Muscle of arm (tissue), 1 donor: ENCODE measurements at regions not wholly inside any gene's neighbourhood (a gene's known extent, or its start where the extent isn't known, plus 50 kb on each side); places are given as distances from the start of the nearest gene placed in this dataset.
A peak's percentile ranks its signal among the peaks of the same experiment; 100 is the strongest.
"Not testable (repeated sequence)": the region's sequence is repeated elsewhere in the genome, so short reads cannot be mapped to it uniquely, and the experiment has no call there.

ENCODE experiments used
- DNase-seq: peaks from one replicate; pipeline ENCODE4 v3.0.0-alpha.2; 2013

GRCh38 chr4:9505341-9505740 is 61.1 kb downstream of the DEFB131A start:
- not testable (repeated sequence) for DNase-seq

- DNase-seq: not testable (repeated sequence)
Observed at GRCh38 chr4:9506672-9507071, 62.5 kb downstream of the DEFB131A start.

DNA sequence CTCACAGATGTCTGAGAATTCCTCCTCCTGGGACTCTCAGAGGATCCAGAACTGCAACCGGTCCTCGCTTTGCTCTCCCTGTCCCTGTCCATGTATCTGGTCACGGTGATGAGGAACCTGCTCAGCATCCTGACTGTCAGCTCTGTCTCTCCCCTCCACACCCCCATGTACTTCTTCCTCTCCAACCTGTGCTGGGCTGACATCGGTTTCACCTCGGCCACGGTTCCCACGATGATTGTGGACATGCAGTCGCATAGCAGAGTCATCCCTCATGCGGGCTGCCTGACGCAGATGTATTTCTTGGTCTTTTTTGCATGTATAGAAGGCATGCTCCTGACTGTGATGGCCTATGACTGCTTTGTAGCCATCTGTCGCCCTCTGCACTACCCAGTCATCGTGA is 68.7 kb downstream of the DEFB131A start:
- not testable (repeated sequence) for DNase-seq

DNA sequence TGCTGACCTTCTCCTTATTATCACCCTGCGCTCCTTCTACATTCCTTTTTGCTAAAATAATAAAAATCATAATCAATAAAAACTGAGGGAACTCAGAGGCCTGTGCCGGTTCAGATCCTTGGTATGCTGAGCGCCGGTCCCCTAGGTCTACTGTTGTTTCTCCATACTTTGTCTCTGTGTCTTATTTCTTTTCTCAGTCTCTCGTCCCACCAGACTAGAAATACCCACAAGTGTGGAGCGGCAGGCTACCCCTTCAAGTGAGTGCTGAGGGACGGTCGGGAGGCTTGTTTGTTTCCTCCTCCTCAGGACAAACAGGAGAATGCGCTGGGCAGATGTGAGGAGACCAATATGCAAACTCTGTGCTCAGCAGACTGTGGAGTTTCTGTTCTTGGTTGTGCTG is 75.4 kb downstream of the DEFB131A start:
- not testable (repeated sequence) for DNase-seq

DNA sequence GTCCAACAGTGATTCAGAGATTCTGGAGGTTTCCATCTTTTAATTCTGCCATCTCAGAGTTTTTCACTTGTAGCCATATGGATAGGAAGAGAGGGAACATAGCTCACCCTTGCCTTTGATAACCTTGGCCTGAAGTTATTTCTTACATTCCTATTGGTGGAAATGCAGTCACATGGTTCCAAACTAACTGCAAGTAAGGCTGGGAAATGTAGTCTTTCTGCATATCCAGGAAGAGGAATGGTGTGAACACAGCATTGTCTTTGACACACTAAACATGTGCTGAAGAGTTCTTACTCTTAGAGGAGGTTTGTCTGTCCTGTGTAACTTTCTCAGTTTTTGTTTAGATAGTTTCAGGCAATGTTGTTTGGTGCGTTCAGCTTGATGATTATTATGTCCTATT is 78.7 kb downstream of the DEFB131A start:
- not testable (repeated sequence) for DNase-seq

DNA sequence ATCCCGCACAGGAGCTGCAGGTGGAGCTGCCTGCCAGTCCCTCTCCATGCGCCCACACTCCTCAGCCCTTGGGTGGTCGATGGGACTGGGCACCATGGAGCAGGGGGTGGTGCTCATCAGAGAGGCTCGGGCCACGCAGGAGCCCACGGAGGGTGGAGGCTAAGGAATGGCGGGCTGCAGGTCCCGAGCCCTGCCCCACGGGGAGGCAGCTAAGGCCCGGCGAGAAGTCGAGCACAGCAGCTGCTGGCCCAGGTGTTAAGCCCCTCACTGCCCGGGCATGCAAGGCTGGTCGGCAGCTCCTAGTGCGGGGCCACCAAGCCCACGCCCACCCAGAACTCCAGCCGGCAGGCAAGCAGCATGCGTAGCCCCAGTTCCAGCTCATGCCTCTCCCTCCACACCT is 80.2 kb downstream of the DEFB131A start:
- DNase-seq: not testable (repeated sequence)

- peak; percentile 80 for DNase-seq
Observed at GRCh38 chr4:9532134-9532862, 88.1 kb downstream of the DEFB131A start.

DNA sequence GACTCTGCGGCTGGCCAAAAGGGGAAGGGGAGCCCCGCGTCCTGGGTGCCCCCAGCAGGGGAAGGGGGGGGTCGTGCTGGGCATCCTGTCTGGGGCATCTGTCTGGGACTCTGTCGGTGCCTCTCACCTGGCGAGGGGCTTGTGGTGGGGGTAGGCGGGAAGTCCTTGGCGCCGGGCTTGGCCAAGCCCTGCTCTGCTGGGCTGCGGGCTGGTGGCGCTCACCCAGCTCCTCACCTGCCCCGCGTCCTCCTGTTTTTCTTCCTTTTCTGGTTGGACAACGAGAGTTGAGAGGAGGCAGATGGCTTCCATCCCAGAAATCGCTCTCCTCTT is 88.6 kb downstream of the DEFB131A start:
- not testable (repeated sequence) for DNase-seq

- DNase-seq: not testable (repeated sequence)
Observed at GRCh38 chr4:9537101-9537500, 92.9 kb downstream of the DEFB131A start.

DNA sequence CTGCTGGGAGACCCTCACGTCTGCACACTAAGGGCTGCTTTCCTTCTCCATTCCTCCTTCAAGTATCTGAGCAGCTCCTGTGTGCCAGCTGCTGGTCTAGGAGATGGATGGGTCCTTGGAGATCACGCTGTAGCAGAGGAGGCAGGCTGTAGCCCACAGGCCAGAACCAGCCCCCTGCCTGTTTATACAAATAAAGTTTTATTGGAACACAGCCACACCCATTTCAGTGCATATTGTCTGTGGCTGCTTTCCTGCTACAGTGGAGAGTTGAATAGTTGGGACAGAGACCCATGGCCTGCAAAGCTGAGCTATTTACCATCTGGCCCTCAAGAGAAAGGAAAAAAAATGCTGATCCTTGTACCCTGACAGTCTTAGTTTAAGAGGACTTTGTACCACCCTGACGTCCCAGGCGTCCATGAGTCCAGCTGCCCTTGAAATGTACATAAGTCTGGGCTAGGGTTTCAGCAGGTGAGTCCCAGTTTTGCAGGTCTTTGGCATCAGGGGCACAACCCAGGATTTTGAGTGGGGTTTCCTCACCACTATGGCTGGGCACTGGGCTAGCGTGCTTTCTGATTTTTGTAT is 95.8 kb downstream of the DEFB131A start:
- DNase-seq: not testable (repeated sequence)

DNA sequence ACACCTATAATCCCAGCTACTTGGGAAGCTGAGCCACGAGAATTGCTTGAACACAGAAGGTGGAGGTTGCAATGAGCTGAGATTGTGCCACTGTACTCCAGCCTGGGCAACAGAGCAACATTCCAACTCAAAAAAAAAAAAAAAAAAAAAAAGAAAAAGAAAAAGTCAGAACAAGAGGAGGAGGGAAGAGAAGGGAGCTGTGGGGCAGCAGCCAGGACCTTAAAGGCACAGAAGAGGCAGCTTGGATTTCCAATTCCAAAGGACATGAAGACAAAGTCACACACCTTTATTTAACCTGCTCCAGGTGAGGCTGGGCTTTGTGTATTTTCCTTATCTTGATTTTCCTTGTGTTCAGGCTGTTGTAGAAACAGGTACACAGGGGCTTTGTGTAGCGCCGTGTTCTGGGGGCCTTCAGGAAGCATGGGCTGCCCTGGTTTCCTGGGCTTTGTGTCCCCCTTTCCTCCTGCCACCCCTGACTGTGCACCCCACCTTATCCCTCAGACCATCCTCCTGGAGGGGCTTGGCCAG is 97.2 kb downstream of the DEFB131A start:
- DNase-seq: not testable (repeated sequence)

DNA sequence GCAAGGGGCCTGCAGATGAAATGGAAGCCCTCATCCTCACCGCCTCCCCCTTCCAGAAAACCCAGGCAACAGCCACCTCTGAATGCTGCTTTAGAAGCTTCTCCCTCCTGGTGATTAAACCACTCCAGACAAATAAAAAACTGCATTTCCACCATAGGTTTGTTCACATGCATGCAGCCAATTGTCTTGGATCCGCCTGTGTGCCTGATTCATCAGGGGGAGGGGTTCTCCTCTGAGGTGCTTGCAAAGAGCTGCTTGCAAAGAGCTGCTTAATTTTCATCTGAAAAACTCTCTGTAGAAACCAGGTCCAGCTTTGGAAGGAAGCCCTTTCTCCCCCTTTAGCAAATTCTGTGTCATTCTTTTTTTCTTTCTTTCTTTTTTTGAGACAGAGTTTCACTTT is 100.6 kb downstream of the DEFB131A start:
- DNase-seq: not testable (repeated sequence)

- DNase-seq: not testable (repeated sequence)
Observed at GRCh38 chr4:9547470-9547869, 103.3 kb downstream of the DEFB131A start.

- not testable (repeated sequence) for DNase-seq
Observed at GRCh38 chr4:9556076-9556475, 111.9 kb downstream of the DEFB131A start.

GRCh38 chr4:9577869-9578268 is 133.7 kb downstream of the DEFB131A start:
- DNase-seq: not testable (repeated sequence)

- DNase-seq: not testable (repeated sequence)
Observed at GRCh38 chr4:9582880-9583279, 138.7 kb downstream of the DEFB131A start.

DNA sequence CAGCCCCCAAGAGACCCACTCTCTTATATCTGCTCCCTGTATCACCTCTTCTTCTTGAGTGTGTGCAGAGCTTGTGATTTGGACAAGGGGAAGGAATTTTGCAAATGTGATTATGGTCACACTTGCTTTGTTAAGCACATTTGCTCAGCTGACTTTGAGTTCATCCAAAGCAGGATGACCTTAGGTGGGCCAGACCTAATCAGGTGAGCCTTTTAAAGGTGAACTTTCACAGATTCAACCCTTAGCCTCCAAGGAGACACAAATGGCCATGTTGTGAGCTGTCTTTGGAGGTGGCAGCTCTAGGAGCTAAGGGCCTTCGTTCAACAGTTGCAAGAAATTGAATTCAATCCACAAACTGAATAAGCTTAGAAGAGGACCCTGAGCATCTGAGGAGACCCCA is 147.8 kb downstream of the DEFB131A start:
- no peak for DNase-seq

DNA sequence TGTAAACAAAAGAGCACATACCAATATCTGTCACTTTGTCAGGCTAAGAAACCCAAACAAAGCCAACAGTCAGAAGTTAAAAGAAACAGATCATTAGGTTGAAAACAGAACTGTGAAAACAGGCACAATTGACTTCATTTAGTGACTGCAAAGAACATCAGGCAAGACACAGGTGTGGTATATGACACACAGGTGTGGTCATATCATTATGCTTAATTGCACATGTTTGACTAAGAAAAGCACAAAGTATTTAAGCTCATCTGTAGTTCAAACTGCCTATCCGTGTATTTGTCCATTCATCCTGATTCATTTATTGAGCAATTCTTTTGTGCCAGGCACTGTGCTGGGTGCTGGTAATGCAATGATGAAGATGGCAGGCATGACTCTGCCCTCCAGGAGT is 150.7 kb downstream of the DEFB131A start:
- no peak for DNase-seq

DNA sequence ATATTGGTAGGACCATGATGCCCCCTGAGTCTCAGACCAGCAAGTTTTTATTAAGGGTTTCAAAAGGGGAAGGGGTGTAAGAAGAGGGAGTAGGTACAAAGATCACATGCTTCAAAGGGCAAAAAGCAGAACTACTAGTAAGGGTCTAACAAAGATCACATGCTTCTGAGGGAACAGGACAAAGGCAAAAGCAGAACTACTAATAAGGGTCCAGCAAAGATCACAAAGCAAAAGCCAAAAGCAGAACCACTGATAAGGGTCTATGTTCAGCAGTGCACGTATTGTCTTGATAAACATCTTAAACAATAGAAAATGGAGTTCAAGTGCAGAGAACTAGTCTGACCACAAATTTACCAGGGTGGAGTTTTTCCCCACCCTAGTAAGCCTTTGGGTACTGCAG is 151.3 kb downstream of the DEFB131A start:
- DNase-seq: not testable (repeated sequence)

DNA sequence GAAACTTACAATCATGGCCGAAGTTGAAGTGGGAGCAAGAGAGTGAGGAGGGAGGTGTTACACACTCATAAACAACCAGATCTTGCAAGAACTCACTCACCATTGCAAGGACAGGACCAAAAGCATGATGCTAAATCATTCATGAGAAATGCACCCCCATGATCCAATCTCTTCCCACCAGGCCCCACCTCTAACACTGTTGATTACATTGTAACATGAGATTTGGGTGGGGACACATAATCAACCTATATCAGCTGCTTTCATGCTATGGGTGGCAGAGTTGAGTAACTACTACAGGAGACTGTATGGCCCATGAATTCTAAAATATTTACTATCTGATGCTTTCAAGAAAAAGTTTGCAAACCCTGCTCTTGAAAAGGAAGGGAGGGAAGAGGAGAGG is 155.1 kb downstream of the DEFB131A start:
- DNase-seq: no peak

- no peak for DNase-seq
Observed at GRCh38 chr4:9600246-9600645, 156.0 kb downstream of the DEFB131A start.

- DNase-seq: no peak
Observed at GRCh38 chr4:9602389-9602914, 158.2 kb downstream of the DEFB131A start.
